ENCODE measurements at regions not wholly inside any gene's neighbourhood (a gene's known extent, or its start where the extent isn't known, plus 50 kb on each side); places are given as distances from the start of the nearest gene placed in this dataset.

- no peaks in the 10 kb centered on the region for H3K9me3 ChIP-seq
- no peak overlapping the region for H3K4me3 ChIP-seq
- 76 to 86% methylated on average over 1 of the region's 1 CpG for WGBS, 2 donors
- no peaks in the 10 kb centered on the region for H3K36me3 ChIP-seq
- no peaks in the 10 kb centered on the region for H3K27me3 ChIP-seq
- TF ChIP-seq POLR2A (IDR thresholded peaks at IDR 0.05) = no peak
- no peak for TF ChIP-seq POLR2AphosphoS5 (IDR thresholded peaks at IDR 0.05)
- no peak for TF ChIP-seq CTCF (IDR thresholded peaks at IDR 0.05)
- TF ChIP-seq EP300 (IDR thresholded peaks at IDR 0.05) = no peak
- peaks cover 0 to 31% (median 20%) of the 10 kb centered on the region in 4 donors for H3K4me1 ChIP-seq
- H3K27ac ChIP-seq = no peak overlapping the region
- no peak for DNase-seq
- intact Hi-C loops (cut with DNase I) = no loop called here
Measured at GRCh38 chr4:71232846-71233245, 106.0 kb upstream of the SLC4A4 start.

GRCh38 chr4:71235311-71236201, 103.3 kb upstream of the SLC4A4 start:
- 61 to 79% methylated on average over 12 of the region's 12 CpGs for WGBS, 2 donors
- intact Hi-C loops (cut with DNase I) = no loop called here
- Histone ChIP-seq H3K4me1 (peaks cover 0 to 17% (median 9%) of the 10 kb centered on the region in 4 donors), H3K27ac (no peak overlapping the region), H3K27me3 (no peaks in the 10 kb centered on the region), H3K9me3 (no peaks in the 10 kb centered on the region), H3K36me3 (no peaks in the 10 kb centered on the region), H3K4me3 (no peak overlapping the region)
- DNase-seq = no peak
- TF ChIP-seq POLR2A (IDR thresholded peaks at IDR 0.05) (no peak), POLR2AphosphoS5 (IDR thresholded peaks at IDR 0.05) (no peak), CTCF (IDR thresholded peaks at IDR 0.05) (no peak), EP300 (IDR thresholded peaks at IDR 0.05) (no peak)

GRCh38 chr4:71236226-71236625, 102.6 kb upstream of the SLC4A4 start:
- H3K27me3 ChIP-seq = no peaks in the 10 kb centered on the region
- intact Hi-C loops (cut with DNase I) = no loop called here
- DNase-seq = no peak
- H3K4me3 ChIP-seq = no peak overlapping the region
- peaks cover 0 to 10% (median 5%) of the 10 kb centered on the region in 4 donors for H3K4me1 ChIP-seq
- no peak for TF ChIP-seq POLR2AphosphoS5 (IDR thresholded peaks at IDR 0.05)
- no peak for TF ChIP-seq CTCF (IDR thresholded peaks at IDR 0.05)
- TF ChIP-seq POLR2A (IDR thresholded peaks at IDR 0.05) = no peak
- no peak for TF ChIP-seq EP300 (IDR thresholded peaks at IDR 0.05)
- H3K9me3 ChIP-seq = no peaks in the 10 kb centered on the region
- no peaks in the 10 kb centered on the region for H3K36me3 ChIP-seq
- H3K27ac ChIP-seq = no peak overlapping the region
- 89 to 94% methylated on average over 4 of the region's 4 CpGs for WGBS, 2 donors

GRCh38 chr4:71237641-71238040, 101.2 kb upstream of the SLC4A4 start:
- no peaks in the 10 kb centered on the region for H3K36me3 ChIP-seq
- H3K27me3 ChIP-seq = no peaks in the 10 kb centered on the region
- no peak overlapping the region for H3K4me3 ChIP-seq
- no peaks in the 10 kb centered on the region for H3K4me1 ChIP-seq
- WGBS, 2 donors = 94 to 95% methylated on average over 4 of the region's 4 CpGs
- no peak for DNase-seq
- H3K9me3 ChIP-seq = no peaks in the 10 kb centered on the region
- no peak for TF ChIP-seq POLR2AphosphoS5 (IDR thresholded peaks at IDR 0.05)
- no peak for TF ChIP-seq EP300 (IDR thresholded peaks at IDR 0.05)
- H3K27ac ChIP-seq = no peak overlapping the region
- intact Hi-C loops (cut with DNase I) = no loop called here

- no peak for DNase-seq
- Histone ChIP-seq H3K4me1 (no peaks in the 10 kb centered on the region), H3K9me3 (no peaks in the 10 kb centered on the region), H3K4me3 (no peak overlapping the region), H3K27me3 (no peaks in the 10 kb centered on the region), H3K27ac (no peak overlapping the region), H3K36me3 (no peaks in the 10 kb centered on the region)
- 82 to 83% methylated on average over 2 of the region's 2 CpGs for WGBS, 2 donors
- TF ChIP-seq EP300 (IDR thresholded peaks at IDR 0.05) = no peak
- TF ChIP-seq POLR2A (IDR thresholded peaks at IDR 0.05) = no peak
- no peak for TF ChIP-seq CTCF (IDR thresholded peaks at IDR 0.05)
- TF ChIP-seq POLR2AphosphoS5 (IDR thresholded peaks at IDR 0.05) = no peak
- intact Hi-C loops (cut with DNase I) = no loop called here
Measured at GRCh38 chr4:71239365-71239764, 99.5 kb upstream of the SLC4A4 start.
